ENCODE measurements at regions not wholly inside any gene's neighbourhood (a gene's known extent, or its start where the extent isn't known, plus 50 kb on each side); places are given as distances from the start of the nearest gene placed in this dataset.

DNA sequence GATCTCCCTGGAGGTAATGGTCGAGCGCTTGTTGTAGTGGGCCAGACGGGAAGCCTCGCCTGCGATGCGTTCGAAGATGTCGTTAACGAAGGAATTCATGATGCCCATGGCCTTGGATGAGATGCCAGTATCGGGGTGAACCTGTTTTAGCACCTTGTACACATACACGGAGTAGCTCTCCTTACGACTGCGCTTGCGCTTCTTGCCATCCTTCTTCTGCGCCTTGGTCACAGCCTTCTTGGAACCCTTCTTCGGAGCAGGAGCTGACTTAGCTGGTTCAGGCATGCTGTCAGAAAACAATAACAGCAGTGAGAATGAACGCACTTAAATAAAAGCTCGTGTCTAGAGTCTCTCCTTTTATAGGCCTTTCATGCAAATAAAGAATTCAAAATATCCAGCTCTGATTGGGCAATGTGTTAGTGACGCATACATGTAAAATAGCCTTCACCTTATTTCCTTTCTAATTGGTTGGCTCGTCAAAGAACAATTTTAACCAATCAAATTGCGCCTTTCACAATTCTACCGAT, 129.2 kb downstream of the HFE start:
- DNase-seq: peak; percentile 98

DNA sequence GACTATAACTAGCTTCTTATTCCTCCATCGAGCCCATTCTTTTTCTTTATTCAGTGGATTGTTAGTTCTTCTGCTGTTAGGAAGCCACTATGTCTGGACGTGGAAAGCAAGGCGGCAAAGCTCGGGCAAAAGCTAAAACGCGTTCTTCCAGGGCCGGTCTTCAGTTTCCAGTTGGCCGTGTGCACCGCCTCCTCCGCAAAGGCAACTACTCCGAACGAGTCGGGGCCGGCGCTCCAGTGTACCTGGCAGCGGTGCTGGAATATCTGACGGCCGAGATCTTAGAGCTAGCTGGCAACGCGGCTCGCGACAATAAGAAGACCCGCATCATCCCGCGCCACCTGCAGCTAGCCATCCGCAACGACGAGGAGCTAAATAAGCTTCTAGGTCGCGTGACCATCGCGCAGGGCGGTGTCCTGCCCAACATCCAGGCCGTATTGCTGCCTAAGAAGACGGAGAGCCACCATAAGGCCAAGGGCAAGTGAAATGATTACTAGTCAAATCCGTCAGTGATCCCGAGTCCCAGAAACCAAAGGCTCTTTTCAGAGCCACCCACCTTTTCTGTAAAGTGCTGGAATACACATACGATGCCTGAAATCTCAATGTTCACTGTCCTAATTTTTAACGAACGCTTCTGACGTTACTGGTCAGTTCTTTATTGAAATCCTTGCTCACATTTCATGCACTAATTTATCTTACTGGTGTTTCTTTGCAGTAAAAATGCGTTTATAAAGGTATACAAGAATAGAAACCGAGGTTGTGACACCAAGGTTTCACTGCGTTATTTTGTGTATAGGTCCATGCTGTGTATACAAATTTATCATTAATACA, 129.9 kb downstream of the HFE start:
- DNase-seq: peak; percentile 96

DNA sequence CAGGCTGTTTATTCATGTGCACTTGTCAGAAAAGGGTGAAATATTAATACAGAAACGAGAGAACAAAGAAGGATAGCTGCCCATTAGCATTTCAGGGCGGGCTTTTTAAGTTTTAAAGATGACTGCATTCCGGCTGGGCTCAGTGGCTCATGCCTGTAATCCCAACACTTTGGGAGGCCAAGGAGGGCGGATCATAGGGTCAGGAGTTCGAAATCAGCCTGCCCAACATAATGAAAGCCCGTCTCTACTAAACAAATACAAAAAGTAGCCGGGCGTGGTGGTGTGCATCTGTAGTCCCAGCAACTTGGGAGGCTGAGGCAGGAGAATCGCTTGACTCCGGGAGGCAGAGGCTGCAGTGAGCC, 130.5 kb downstream of the HFE start:
- DNase-seq: peak; percentile 45

DNA sequence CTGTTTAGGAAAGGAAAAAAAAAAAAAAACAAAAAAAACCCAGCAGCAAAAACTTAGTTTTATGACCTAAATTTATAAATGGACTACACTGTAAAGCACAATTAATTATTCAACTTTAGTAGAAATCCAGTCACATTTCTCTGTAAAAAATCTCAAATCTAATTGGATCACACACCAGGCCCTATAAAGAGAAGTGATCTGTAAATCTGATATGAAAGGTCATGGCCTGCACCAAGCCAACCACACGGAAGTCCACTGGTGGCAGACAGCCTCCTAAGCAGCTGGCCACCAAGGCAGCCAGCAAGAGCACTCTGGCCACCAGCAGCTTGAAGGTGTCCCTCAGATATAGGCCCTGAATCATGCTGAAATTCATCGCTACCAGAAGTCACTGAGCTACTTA, 131.6 kb downstream of the HFE start:
- DNase-seq: no peak

DNA sequence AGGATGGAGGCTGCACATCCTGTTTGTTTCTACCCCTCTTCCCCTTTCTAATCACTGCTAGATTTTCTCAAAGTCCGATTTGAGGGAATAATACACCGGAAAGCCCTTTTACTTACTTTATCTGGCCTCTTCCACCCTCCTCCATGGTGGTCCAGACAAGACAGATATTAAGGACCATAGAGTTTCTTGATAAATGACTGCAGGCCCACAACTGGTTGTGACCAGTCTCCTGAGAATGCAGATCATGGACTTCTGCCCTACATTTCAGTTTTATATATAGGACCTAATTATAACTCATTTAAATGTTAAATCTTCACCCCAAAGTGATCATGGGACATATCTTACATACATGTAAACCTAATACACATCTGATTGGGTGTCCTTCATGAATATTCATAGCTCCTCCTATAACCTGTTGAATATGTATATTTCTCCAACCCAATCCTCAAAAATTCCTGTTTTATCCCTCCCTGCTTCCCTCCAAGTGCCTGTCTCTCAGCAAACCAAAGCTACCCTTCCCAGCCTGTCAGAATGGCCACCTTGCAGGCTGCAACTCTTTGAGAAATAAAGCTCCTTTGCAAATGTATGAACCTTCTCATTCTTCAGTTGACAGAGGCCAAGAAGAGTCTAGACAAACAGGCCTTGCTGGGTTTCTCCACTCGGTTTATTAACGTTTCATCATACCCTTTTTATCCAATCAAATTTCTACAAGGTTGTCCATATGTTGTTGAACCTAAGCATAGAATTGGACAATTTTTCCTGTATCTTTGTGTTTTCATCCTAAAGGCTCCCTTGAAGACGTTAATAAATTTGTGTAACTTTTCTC, 133.1 kb downstream of the HFE start:
- DNase-seq: no peak

DNA sequence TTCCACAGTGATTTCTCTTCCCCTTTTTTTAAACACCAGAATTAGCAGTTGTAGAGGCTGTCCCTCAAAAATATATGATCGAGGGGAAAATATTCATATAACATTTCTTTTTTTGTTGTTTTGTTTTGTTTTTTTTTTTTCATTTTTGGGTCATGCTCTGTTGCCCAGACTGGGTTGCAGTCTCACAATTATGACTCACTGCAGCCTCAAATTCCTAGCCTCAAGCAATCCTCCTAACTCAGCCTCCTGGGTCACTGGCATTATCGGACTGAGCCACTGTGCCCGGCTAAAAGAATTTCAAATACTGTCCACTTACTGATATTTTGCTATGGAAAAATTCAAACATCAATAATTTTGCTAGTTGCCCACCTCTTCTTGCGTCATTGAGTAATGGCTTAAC, 134.0 kb downstream of the HFE start:
- DNase-seq: no peak

DNA sequence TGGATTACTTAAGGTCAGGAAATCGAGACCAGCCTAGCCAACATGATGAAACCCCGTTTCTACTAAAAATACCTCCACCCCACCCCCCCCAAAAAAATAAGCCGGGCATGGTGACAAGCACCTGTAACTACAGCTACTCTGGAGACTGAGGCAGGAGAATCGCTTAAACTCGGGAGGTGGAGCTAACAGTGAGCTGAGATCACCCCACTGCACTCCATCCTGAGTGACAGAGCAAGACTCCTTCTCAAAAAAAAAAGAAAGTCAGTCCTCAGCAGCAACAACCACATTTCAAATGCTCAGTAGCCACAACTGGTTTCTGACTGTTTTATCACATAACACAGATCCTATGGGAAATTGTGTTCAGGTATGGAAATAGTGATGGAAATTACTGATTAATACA, 135.3 kb downstream of the HFE start:
- DNase-seq: no peak

DNA sequence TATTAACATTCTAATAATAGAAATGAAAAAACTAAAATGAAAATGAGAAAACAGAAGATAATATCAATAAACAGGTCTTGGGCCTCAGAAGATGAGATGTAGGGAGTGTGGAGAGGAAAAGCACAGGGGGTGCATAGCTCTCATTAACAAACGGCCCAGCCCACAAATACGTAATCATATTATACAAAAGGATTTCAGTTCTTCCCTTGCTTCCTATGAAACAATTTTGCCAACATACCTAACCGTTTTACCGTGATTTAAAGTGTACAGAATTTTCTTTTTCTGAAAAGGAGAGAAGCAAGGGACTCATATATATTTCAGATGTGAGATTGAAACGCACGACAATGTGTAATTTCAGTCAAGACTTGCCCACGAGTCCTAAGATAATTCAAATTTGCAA, 136.0 kb downstream of the HFE start:
- DNase-seq: peak; percentile 49

DNA sequence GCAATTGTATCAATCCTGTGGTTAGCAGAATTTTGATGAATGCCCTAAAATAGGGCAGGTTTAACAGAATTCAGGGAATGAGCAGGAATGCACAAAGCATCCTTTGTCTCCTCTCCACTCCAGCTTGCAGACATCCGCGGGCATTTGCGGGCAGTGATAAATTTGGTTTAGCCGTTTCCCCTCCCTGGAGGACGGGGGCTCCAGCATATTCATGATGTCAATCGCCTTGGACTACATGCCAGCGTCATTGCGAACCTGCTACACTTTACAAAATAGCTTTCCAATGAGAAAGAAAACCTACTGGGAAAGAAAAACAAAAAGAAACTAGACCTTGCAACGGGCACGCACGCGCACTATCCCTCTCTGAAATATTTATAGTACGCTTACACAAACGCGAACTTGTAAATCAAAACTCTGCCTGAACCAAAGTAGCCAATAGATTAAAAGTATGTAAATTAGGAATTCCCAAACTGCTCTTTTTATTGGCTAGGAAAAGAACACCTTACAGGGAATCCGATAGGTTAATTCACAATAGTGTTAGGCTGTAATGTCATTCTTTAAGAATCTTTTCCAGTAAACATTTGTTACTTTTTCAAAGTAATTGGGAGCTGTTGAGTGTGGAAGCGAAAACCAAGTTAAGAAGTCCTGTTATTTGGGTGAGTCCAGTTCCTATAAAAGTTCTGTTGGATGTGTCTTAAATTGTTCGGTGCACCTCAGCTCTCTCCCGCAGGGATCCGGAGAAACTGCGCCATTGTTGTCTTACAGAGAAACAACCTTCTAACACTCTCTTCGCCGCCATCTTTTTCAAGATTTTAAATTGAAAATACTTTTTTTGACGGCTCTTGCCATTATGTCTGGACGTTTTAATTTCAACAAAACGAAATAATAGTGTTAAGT, 136.7 kb downstream of the HFE start:
- DNase-seq: peak; percentile 94

DNA sequence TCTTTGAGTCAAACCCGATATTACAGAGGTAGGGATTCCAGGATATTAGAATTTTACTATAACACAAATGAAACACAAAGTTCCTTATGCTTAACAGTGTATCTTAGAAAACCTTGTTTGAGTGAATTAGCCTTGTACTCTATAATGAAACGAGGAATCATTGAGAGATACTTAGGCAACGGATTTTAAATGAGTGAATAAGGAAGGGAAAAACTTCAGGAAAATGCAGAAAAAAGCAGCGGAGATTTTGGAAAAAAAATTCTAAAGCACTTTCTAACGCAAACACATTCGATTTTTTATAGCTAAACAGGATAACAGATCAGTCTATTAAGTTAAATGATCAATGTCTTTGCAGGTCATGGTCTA, 137.3 kb downstream of the HFE start:
- DNase-seq: peak; percentile 12

DNA sequence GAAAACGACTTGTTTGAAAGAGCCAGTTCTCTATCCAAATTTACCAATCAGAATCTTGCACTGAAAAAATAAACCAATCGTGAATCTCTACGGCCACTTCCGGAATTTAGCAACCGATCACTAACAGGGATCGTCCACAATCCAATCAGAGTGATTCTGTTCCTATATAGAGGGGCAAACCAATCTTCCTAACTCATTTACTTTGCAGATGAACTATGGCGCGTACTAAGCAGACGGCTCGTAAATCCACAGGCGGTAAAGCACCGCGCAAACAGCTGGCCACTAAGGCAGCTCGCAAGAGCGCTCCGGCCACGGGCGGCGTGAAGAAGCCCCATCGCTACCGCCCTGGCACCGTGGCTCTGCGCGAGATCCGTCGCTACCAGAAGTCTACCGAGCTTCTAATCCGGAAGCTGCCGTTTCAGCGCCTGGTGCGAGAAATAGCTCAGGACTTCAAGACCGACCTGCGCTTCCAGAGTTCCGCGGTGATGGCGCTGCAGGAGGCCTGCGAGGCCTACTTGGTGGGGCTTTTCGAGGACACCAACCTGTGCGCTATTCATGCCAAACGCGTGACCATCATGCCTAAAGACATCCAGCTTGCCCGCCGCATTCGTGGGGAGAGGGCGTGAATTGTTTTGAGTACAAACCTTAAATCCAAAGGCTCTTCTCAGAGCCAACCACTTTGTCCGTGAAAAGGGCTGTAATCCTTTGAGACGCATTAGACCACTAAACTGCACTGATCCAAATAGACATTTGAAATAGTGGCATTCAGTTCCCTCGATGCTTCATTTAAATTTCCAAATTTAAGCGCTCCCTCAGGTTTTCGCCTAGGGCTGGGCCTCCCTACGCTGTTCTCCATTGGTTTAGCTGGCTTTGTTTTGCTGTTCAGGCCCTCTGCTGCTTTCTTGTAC, 138.0 kb downstream of the HFE start:
- DNase-seq: peak; percentile 77

DNA sequence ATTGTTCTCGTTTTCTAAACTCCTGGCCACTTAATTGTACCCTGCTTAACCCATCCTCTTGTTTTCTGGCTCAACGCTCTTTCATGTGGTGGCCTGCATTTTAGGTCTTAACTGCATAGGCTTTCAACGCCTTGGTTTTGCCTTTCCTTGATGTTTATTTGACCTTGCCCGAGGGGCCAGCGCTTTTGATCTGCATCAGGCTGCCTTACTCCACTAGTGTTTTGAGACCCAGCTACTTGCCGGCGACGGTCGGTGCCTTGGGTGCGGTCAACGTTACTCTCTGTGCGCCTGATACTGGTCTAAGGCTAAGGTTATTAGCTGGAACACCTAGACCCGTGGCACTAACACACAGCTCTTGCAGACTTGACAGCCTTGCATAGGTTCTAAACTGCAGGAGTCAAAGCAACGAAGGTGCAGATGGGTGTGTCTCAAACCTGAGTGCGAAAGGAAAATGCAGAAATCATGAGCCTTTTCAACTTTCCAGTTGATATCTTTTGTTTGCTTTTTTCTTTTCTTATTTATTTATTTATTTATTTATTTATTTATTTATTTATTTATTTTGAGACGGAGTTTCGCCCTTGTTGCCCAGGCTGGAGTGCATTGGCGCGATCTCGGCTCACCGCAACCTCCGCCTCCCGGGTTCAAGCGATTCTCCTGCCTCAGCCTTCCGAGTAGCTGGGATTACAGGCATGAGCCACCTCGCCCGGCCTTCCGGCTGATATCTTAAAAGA, 138.8 kb downstream of the HFE start:
- no peak for DNase-seq

DNA sequence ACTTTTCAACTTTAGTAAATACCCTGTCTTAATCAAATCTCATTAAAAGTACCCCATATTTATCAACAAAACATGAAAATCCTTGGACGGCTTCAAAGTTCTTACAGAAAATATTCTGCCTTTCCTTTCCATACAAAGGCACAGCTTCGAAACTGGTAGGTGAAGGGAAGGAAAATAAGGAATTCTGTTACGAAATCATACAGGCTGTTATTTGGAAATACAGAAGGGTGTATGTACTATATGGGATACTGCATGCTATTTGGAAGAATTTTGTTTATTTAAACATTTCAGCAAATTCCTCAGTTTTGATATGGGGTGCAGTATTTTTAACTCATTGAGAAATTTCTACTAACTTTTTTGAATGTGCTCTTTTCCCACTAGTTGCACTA, 138.4 kb upstream of the BTN3A2 start:
- no peak for DNase-seq

DNA sequence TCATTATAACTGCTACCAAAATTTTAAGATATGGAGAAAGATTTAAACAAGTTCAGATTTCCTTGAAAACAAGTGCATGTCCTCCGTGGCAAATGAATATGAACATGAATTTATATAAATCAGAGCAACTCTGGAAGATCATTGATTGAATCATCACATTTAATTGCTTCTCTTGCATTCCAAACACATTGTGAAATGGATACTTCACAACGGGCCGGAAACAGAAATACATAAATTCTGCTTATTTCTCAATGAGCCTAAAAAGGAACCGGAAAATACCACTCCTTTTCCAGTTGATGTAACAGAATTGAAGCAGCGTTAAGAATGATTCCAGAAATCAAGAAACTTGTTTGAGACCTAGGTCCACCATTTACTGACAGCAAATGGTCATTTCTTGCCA, 134.6 kb upstream of the BTN3A2 start:
- DNase-seq: peak; percentile 58

DNA sequence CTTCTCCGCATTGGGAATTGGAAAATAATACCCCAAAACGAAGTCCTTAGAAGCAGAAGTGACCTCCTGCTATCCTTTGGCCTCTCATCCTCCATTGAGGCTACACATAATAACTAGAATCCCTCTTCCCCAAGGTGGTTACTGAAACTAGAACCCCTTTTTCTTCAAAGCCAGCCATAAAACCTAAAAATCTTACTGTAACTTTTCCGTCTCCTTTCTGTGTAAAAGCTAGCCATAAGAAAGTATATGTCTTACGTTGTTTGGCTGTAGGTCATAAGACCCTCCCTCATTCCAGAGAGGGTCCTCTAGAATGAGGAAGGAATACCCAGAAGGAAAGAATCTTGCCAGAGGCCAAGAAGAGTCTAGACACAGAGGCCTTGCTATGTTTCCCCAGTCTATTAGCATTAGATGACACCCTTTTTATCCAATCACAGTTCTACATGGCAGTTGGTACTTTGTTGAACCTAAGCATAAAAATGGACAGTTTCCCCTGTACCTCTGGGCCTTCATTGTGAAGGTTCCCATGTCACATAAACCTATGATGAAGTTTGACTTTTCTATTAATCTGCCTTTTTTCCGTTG, 133.9 kb upstream of the BTN3A2 start:
- no peak for DNase-seq

DNA sequence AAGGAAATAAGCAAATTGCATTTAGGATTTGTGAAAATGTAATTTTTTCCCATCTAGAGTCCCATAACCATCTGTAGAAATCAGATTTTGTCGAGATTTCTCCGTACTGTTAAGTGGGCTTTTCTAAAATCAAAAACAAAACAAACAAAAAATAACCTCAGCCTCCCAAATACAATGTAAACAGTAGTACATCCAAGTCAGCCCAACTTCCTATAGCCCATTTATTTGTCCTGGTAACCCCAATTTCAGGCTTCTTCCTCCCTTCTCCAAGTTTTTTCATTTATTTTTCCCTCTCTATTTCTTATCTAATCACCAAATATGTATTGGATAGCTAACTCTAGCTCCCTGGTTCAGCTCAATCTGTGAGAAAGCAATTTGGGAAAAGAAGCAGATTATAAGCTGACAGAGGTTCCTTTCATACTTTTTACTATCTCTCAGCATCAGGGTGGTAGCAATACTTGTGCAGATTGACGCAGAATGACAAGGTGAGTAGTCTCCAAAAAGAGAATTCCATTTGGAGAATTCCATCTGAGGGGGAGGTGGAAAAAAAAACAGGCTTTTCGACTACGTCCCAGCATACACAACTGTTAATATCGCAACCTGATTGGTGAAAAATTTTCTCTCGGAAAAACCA, 132.6 kb upstream of the BTN3A2 start:
- no peak for DNase-seq

DNA sequence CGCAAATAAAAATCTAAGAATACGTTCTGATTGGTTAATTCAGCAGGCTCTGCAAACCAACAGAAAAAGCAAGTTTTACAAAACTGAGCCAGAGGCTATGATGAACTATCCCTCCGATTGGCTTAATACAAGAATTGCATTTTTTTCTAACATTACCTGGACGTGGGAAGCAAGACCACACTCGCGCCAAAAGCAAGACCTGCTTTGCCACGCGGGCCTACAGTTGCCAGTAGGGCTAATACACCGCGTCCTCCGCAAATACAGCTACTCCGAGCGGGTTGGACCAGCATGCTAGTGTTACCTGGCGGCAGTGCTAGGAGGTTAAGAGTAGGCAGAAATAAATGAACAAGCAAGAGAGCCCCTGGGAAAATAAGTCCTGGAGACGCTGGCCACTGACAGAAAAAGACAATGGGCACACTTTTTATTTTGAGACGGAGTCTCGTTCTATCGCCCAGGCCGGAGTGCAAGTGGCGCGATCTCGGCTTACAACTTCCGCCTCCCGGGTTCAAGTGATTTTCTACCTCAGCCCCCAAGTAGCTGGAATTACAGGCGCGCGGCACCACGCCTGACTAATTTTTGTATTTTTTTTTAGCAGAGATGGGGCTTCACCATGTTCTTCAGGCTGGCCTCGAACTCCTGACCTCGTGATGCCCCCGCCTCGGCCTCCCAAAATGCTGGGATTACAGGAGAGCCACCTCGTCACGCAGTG, 131.9 kb upstream of the BTN3A2 start:
- peak; percentile 42 for DNase-seq

DNA sequence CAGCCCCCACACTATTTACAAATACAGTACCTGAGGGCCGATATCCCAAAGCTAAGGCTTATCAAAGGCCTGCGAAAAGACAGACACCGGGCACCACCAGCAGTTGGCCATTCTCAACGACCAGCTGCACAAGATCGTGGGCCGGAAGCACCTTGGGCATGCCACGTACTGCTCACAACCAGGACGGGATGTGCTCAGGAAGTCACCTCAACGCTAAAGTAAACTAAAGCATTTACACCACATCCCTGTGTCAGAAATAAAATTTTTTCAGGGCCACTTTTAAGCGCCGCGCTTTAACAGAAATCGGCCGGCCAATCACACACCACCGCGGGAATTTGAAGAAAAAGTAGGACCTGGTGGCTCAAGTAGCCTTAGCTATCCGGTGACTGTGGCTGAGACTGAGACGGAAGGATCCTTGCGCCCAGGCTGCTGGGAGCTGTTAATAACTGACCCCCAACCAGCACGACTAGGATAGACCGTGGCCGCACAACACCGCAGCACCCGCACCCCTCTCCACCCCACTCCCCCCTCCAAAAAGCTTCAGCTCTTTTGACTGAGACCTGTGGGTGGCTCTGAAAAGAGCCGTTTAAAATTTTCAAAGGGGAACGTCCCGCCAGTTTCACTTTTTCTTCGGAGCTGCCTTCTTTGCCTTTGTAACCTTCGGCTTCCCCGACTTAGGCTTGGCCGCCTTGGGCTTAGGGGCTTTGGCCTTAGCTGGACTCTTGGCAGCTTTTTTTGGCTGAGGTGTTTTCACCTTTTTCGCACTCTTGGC, 131.2 kb upstream of the BTN3A2 start:
- peak; percentile 81 for DNase-seq

Data from dermis blood vessel endothelial cell (primary cell).